SKM-1 (cell line): ENCODE measurements at regions not wholly inside any gene's neighbourhood (a gene's known extent, or its start where the extent isn't known, plus 50 kb on each side); places are given as distances from the start of the nearest gene placed in this dataset.

ENCODE experiments used
- DNase-seq: peaks from one replicate; lab custom pipeline; 2025; ENCODE audit not compliant: unreplicated experiment; lab: John Stamatoyannopoulos, UW

DNA sequence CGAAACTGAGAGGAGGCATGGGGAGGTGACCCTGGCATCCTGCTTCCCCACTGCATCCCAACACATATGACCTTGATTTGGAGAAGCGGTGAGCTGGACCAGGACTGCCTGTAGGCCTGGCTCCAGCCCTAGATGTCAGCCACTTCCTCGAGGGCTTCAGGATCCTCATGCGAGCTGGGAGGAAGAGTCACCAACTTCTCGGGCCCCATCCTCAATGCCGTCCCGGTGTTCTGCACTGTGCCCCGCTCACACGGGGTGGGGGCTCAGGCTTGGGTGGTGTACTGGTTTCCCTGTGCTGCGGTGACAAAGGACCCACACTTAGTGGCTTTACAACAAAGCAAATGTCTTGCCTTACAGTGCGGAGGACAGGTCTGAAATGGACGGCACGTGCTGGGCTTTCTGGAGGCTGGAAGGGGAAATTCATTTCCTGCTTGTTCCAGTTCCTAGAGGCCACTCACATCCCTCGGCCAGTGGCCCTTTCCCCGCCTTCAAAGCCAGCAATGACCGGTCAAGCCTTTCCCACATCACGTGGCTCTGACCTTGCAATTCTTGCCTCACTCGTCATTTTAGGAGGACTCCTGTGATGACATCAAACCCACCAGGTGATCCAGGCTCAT lies 298.1 kb upstream of the RTL1 start:
- DNase-seq, result no peak

DNA sequence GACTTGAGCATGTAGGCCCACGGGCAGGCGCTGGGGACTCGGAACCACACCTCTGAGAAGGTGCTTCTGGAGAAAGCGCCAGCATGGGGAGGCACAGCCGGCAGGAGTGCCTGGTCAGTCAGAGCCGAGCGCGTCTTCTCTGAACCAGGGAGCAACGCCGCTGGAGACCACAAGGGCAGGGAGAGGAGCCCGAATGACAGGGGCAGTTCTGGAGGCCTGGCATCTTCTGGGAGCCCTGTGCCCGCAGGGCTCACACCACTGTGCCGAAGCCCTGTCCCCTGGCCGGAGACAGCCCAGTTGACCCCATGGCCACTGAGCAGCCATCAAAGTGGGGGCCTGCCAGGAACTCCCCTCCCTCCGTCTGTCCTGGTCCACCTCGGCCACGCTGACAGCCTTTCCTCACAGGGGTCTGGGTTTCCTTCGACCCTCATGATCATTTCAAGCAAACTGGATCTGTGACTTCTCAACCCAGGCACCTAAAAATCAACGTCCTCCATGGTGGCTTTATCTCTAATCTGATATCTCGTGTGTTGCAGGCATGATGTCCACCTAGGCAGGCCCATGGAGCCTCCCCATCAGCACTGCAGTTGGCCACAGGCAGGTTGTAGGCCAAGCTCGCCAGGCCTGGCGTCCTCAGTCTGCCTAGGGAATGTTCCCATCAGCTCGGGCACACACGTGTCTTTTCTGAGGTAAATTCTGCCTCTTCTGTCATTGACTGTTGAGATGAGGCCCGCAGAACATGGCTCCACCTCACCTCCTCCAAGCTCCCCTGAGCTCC lies 299.3 kb upstream of the RTL1 start:
- no peak for DNase-seq

DNA sequence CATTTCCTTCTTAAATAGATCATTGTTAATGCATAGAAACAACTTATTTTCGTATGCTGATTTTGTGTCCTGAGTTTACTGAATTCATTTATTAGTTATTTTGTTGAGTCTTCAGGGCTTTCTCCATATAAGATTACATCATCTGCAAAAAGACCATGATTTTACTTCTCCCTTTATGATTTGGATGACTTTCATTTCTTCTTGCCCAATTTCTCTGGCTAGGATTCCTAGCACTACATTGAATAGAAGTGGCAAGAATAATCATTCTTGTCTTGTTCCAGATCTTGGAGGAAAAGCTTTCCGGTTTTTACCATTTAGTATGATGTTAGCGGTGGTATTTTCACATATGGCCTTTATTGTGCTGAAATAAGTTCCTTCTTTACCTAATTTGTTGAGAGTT lies 303.0 kb upstream of the RTL1 start:
- DNase-seq, result no peak

DNA sequence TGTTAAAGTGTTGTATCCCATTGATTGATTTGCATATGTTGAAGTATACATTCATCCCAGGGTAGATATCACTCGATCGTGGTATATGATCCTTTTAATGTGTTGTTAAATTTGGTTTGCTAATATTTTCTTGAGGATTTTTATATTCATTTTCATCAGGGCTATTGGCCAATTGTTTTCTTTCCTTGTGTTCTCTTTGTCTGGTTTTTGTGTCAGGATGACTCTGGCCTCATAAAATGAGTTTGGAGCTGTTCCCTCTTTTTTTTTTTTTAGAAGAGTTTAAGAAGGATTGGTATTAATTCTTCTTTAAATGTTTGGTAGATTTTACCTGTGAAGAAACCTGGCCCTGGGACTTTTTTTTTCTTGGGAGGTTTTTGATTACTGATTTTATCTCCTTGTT lies 303.5 kb upstream of the RTL1 start:
- DNase-seq, result no peak

DNA sequence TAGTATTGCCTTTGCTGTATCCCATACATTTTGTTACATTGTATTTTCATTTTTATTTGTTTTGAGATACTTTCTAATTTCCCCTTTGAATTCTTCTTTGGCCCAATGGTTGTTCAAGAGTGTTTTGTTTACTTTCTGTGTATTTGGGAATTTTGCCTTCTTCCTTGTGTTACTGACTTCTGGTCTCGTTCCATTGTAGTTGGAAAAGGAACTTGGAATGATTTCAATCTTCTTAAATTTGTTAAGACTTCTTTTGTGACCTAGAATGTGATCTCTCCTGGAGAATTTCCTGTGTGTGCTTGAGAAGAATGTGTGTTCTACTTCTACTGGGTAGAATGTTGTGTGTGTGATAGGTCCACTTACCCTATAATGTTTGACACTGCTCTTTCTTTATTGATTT lies 304.4 kb upstream of the RTL1 start:
- no peak for DNase-seq

DNA sequence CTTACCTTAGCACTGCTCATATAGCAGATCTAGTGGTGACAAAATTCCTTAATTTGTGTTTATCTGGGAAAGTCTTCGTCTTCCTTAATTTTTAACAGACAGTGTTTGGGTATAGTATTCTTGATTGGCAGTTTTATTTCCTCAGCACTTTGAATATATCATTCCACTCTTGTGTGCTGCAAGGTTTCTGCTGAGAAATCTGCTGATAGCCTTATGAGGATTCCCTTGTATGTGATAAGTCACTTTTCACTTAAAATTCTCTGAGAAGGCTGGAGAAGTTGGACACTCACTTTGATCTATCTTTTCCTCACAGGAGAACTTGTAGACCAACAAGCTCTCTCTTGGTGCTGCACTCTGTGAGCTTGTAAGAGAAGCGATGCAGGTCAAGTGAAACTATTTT lies 306.1 kb upstream of the RTL1 start:
- no peak for DNase-seq

DNA sequence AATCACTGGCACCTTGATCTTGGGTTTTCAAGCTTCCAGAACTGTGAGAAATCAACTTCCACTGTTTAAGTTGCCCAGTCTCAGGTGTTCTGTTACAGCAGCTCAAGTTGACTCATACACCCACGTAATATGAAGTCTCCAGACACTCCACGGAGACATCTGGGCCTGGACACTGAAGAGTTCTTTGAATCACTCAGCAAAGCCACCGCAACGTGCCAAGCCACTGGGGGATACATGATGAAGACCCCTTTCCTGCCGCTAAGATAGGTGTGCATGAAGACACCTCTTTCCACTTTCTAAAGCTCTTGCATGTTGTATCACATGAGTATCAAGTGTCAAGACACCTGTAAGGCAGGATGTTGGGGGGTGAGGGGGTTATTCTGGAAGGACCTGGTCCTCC lies 311.7 kb upstream of the RTL1 start:
- DNase-seq, result no peak

DNA sequence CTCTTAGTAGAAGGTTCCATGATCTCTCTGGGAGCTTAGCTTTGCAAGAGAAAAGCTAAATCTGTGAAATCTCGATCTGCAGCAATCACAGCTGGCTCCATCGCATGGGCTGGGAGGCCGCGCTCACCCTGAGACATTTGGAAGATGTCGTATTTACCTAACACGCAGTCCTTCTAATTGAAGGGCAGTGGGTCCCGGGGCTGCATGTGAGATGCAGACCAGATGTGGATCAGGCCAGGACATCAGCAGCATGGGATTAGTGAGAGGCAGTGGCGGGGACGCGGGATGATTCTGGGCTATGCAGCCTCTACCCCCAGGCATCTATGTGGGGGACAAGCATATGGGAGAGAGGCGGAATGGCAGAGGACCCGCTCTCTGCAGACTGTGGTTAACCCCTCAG lies 312.4 kb upstream of the RTL1 start:
- DNase-seq, result no peak

DNA sequence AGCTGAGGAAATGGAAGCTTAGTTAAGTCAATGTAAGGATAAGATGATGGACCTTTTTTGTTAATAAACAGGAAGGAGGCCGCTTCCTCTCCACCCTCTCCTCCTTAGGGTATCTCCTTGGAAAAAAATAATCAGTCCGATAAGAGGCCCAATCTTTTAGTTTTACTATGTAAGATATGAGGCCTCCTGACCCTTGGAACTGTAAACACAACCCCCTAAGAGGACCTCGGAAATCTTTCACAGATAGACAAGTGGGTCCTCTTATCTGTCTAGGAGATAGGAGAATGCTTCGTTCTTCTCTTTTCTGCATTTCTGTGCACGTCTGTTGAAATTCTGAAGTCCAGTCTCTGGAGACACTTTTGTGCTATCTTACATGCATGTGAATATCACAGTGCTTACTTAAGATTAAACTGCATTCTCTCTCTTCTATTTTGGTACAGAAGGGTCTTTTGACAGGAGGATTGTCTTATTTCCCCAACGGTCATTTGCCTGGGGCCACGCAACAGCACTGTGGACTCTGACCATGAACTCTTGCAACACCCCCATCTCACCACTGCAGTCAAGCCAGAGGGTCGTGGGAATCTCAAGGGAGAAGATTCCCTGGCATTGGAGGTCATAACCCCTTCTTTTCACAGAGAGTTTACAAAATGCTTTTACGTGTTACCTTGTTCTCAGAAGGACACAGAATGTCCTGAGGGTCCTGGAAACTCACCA lies 313.0 kb upstream of the RTL1 start:
- no peak for DNase-seq

DNA sequence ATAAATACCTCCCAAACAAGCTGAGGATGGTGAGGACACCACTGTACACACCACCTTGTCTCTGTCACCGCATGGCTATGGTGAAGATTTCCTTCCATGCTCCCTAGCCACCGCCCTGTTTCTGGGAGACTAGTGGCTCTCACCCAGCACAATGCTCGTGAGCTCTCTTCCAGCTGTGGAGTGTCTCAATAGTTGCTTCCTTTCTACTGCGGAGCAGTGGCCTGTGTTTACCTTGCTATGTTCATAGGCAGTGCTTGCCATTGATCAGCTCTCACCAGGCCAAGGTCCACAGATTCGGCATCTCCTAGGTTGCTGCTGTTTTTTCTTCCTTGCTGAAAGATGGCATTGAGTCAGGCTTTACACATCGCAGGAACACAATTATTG lies 313.6 kb upstream of the RTL1 start:
- no peak for DNase-seq

DNA sequence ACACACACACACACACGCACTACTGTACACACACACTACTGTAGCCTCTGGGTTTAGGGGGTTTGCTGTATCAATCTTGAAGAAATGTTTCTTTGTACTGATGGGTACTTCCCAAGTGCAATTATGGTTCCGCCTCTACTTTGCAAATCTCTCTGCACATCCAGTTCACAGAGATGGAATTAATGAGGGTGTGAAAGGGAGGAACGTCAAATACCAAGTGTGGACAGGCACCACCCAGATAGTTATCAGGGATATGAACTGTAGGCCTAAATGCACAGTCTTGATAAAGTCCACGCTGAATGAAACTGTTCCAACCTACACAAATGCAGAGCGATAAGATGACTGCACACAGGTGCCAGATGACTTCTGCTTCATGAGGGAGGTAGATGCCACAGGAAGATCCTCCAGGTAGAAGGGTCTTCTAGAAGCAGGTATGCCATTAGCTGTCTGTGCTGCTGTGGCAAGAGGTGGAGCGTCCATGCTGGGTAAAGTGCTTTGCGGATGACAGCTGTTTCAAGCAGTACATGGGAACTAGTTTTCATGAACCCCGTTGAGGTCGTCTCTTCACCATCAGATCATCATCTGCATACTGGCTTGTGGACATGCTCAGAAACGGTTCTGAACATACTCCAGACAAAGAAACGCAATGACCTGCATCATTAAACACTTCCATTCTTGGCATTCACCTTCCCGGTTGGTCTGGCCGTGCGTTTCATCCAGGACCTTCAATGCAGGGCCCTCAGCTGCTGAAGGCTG lies 314.3 kb upstream of the RTL1 start:
- DNase-seq, result no peak

DNA sequence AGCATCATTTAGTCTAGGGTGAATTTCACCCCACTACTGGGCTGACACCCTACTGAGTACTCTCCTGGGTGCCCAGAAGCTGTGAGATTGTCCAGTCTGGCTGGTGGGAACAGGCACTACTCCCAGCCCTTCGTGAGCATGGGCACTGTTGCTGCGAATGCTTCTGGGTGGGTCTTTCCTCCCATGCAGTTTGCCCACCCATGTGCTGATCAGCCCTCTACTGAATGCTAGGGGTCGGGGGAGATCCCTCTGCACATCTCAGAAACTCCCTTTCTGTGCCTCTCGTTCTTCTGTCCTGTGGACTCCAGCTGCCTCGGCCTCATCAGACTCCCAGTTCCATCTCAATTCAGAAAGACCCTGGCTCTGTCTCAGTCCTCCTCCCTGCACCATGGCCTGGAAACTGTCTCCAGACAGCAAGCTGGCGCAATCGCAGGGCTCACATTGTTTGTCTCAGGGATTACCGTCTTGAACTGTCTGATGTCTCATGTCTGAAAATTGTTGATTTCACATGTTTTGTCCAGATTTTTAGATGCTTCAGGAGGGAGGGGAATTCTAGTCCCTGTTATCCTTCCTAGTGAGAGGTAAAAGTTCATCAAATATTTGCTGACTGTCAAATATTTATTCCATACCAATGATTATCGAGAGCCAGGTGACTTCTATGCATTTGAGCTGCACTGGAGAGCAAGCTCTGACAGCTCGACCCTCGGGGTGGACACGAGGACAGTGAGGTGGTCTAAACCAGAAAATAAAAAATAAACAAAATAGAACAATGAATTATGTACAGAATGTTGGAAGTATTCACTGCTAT lies 316.6 kb upstream of the RTL1 start:
- DNase-seq, result no peak

DNA sequence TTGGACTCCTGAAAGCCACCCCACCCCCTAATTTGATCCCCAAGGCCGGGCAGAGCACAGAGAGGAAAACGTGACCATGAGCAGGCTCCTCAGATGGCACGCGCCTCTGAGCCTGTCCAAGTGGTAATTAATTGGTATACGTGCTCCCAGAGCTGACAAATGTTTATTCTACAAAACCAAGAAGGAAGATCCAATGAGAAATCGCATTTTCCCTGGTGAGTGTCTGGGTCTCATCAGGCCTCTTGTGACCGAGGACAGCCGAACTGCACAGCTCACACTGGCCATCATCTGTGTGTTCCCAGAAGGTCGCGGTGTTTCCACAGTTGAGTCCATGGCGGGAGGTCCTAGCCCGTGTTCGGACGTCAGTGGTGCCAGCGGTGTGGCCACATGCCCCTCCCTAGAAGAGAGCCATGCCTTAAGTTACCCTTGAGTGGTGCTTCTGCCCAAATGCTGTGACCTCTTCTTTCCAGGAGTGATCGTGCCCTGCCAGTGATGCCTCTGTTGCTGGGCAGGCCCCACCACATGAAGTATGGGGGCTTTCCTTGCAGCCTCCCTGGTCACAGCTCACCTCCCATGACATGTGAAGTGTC lies 317.5 kb upstream of the RTL1 start:
- DNase-seq, result no peak

DNA sequence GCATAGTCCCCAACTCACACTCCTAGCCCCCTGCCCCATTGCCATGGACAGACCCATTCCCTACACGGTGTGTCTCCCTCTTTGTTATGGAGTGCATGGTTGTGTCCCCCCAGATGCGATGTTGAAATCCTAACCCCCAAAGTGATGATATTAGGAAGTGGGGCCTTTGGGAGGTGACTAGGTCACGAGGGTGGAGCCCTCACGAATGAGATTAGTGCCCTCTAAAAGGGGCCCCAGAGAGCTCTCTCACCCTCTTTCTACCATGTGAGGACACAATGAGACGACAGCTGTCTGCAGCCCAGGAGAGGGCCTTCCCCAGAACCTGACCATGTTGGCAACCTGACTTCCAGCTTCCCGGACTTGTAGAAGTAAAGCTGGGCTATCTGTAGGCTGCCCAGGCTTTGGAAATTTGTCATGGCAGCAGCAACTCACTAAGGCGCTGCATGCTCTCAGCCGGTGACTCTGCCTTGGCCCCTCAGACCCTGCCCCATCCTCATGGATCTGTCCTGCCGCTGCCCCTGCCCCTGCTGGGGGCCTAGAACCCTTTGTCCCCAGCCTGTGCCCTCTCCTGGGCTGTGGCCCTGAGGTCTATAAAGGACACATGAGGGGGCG lies 318.1 kb upstream of the RTL1 start:
- DNase-seq, result no peak

DNA sequence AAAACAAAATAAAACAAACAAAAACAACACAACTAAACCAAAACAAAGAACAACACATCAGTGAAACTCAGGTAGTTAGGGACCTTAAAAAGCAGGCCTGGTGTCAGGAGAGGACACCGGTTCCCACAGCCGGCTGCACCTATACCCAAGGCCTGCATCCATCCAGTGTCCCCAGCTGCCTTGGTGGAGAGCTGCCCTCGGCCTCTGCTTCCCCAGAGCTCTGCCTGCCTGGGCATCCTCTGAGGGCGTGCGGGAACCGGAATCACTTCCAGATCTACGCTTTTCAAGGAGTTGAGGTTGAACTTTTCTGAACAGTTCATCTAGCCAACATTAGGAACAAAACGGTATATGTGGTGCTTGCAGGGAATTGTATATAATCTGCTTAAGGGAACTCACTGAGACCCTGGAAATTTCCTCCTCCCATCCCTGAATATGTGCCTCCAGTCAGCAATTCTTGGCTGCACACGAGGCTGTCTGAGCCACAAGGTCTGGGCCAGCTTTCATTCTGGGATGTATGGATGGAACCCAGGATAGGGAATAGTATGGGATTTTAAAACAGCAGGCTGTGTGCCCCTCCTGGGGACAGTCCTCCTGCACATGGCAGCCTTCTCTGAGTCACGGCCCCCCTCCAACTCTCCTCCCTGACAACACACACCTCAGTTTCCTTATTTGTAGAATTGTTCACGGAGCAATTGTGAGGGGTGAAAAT lies 319.0 kb upstream of the RTL1 start:
- DNase-seq, result no peak

DNA sequence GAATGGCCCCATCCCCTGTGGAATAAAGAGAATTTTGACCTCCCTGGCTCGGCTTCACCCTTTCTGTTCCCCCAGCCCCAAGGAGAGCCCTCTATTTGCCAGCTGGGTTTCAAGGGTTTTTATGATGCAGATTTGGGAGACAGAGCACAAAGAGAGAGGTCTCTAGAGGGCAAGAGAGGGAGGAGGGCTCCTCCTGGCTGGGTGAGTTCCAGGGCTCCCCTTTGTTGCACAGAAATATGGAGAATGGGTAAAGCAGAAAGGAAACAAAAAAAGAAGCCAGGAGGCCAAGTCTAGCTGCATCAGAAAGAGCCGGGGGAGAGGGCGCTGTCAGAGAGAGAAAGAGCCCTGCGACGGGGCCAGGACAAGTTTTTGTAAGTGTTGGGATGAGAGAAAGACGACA lies 319.6 kb upstream of the RTL1 start:
- no peak for DNase-seq

DNA sequence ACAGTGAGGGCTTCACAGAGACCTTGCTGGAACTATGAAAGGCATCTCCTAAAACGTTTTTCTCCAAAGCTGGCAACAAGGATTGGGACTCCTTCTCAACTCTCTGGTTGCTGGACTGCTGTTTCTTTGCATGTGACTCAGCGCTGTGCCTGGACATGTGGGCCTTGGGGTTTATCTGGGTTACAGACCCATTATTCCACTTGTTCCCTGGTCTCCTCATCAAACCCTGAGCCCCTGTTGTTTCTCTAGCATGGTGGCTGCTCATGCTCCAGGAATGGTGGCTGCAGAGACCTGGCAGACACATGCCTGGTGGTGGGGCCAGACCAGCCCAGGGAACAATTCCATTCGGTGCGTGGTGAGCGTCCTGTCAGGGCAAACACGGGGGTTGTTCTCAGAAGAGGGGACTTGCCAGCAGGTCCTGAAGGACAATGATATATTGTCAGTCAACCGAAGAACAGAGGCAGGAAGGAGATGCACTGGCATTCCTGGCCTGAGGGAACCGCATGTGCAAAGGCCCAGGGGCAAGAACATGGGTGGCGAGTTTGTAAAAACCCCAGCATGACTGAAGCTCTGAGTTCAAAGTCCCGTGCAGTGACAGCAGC lies 320.1 kb upstream of the RTL1 start:
- DNase-seq, result no peak

DNA sequence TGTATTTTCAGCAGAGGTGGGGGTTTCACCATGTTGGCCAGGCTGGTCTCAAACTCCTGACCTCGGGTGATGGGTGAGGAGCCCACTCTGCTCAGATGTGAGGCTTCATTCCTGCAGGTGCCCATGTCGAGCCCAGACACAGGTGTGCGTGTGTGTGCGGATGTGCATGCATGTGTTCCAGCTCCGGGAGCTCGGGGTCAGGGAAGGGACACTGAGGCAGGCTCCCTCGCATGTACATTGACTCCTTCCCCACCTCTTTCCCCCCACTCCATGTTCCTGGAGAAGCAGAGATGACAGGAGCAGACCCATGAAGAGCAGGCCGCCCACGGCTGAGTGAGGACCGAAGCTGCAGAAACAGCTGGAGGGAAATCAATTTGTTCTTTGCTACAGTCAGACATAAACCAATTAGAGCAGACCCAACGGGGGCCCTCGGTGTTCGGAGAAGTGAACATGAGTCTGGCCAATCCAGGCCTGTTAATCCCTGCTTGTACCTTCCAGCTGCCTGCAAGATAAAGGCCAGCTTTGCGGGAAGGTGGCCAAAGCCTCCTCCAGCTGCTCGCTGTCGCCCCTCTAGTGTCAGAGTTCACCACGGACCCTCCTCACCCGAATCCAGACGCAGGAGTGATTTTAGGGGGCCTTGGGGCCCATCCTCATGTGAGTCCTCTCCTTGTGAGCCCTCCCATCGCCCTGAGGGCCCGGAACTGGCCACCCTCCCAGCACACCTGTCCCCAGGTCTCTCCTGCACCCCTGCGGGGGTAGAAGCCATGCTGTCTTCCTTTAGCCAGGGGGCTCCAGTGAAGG lies 321.0 kb upstream of the RTL1 start:
- no peak for DNase-seq
